ENCODE measurements at regions not wholly inside any gene's neighbourhood (a gene's known extent, or its start where the extent isn't known, plus 50 kb on each side); places are given as distances from the start of the nearest gene placed in this dataset.

DNA sequence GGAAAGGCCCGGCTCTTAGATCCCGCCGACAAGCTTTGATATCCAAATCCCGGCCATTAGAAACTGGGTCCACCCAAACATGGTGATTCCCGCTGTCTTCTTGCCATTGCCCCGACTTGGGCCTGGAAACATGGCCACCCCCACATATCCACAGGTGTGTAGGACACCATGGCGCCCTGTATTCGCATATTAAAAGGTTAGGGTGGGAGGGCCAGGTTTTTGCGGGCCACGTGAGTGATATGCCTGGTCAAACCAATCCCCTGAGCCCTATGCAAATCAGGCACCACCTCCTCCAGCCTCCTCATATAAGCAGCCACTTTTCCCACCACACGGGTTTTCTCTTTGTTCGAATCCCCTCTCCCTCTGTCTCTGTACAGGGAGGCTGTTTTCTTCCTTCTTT is 766.4 kb downstream of the UQCRFS1 start:
- TF ChIP-seq, protein P1, sequence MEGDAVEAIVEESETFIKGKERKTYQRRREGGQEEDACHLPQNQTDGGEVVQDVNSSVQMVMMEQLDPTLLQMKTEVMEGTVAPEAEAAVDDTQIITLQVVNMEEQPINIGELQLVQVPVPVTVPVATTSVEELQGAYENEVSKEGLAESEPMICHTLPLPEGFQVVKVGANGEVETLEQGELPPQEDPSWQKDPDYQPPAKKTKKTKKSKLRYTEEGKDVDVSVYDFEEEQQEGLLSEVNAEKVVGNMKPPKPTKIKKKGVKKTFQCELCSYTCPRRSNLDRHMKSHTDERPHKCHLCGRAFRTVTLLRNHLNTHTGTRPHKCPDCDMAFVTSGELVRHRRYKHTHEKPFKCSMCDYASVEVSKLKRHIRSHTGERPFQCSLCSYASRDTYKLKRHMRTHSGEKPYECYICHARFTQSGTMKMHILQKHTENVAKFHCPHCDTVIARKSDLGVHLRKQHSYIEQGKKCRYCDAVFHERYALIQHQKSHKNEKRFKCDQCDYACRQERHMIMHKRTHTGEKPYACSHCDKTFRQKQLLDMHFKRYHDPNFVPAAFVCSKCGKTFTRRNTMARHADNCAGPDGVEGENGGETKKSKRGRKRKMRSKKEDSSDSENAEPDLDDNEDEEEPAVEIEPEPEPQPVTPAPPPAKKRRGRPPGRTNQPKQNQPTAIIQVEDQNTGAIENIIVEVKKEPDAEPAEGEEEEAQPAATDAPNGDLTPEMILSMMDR (IDR thresholded peaks at IDR 0.05; ENCODE audit: extremely low read depth in 1 of 2, insufficient read depth in 1 of 2, low read depth in 1 of 2, low read length in 2 of 2): no peak
- TF ChIP-seq POLR2A (IDR thresholded peaks at IDR 0.05; ENCODE audit: low read depth, low read length) (no peak), EZH2 (IDR thresholded peaks at IDR 0.05; ENCODE audit: borderline replicate concordance, low read depth, low read length, severe bottlenecking) (no peak), POLR2AphosphoS5 (IDR thresholded peaks at IDR 0.05; ENCODE audit: insufficient read depth, low read depth, low read length) (no peak), MYC (IDR thresholded peaks at IDR 0.05; ENCODE audit: low read depth, low read length) (no peak), FOS (IDR thresholded peaks at IDR 0.05; ENCODE audit: borderline replicate concordance, insufficient read depth, low read length) (no peak)
- TF ChIP-seq, protein P2, sequence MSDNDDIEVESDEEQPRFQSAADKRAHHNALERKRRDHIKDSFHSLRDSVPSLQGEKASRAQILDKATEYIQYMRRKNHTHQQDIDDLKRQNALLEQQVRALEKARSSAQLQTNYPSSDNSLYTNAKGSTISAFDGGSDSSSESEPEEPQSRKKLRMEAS (IDR thresholded peaks at IDR 0.05; ENCODE audit: insufficient read depth, insufficient read length): no peak

Measured in endothelial cell of umbilical vein (primary cell).